Endothelial cell of umbilical vein (primary cell): ENCODE measurements at regions not wholly inside any gene's neighbourhood (a gene's known extent, or its start where the extent isn't known, plus 50 kb on each side); places are given as distances from the start of the nearest gene placed in this dataset.

Experiments
- BruUV-seq: library from RNA; stranded (reverse); fragments of 400-500 nt; replicated peaks from 2 replicates; lab custom pipeline; 2021; lab: Mats Ljungman, UMichigan
- CTCF ChIA-PET: fragments of 300-600, 350-600 bp; sonication (Branson Sonifier 250); formaldehyde crosslinking; loops from one replicate; lab custom pipeline; 2021; ENCODE audit warnings: antibody characterized with exemption, inconsistent platforms; lab: Charles Lee
- POLR2A ChIA-PET: fragments of 300-600, 350-600 bp; sonication (Branson Sonifier 250); formaldehyde crosslinking; loops from one replicate; lab custom pipeline; 2021; ENCODE audit warnings: antibody characterized with exemption, inconsistent platforms; lab: Charles Lee
- DNase-seq: peaks from one replicate; pipeline ENCODE4 v3.0.0-alpha.2; 2011; ENCODE audit warnings: low read depth, low spot score
- FAIRE-seq: peaks from 2 replicates; lab custom pipeline; 2011; peaks lifted over from hg19 to GRCh38; lab: Jason Lieb, UNC
- H2AFZ ChIP-seq: 2 replicates; pipeline ENCODE4 v1.6.0; 2012; ENCODE audit warnings: low read depth, low read length, control low read depth, inconsistent platforms
- H3K27ac ChIP-seq: 2 replicates; pipeline ENCODE4 v1.5.1; 2011; ENCODE audit warnings: low read depth, mild to moderate bottlenecking, control low read depth, low read length, moderate library complexity; ENCODE audit not compliant: insufficient read depth
- H3K27me3 ChIP-seq, 2 experiments: 2 replicates each; pipeline versions ENCODE4 v1.6.0 to v1.6.1; 2011; ENCODE audit warnings: low read length in 2 of 2, mixed read lengths in 1 of 2; ENCODE audit not compliant: control insufficient read depth in 2 of 2, insufficient read depth in 2 of 2
- H3K36me3 ChIP-seq, 2 experiments: 2 replicates in 1 of 2; 3 replicates in 1 of 2; pipeline ENCODE4 v1.5.1; 2011; ENCODE audit warnings: low read length in 2 of 2, mild to moderate bottlenecking in 1 of 2, moderate library complexity in 1 of 2; ENCODE audit not compliant: control insufficient read depth in 2 of 2, insufficient read depth in 2 of 2; ENCODE audit errors: extremely low read depth in 1 of 2
- H3K4me1 ChIP-seq: 3 replicates; pipeline ENCODE4 v1.5.1; 2011; ENCODE audit warnings: mild to moderate bottlenecking, low read length; ENCODE audit not compliant: control insufficient read depth, insufficient read depth; ENCODE audit errors: extremely low read depth
- H3K4me2 ChIP-seq: 2 replicates; pipeline ENCODE4 v1.6.1; 2011; ENCODE audit warnings: low read length, control low read depth, mixed read lengths; ENCODE audit not compliant: insufficient read depth
- H3K4me3 ChIP-seq, 3 experiments: fragments of 200-600 bp in 1 of 3; sonication (generic), shearing (Covaris generic) in 1 of 3; replicated peaks in 1 of 3; 2 replicates each; pipeline ENCODE4 v1.5.1; 2011 to 2016; ENCODE audit warnings: control low read depth in 3 of 3, low read length in 3 of 3, mild to moderate bottlenecking in 2 of 3, inconsistent platforms in 1 of 3, low read depth in 1 of 3, moderate library complexity in 1 of 3; ENCODE audit not compliant: insufficient read depth in 1 of 3
- H3K79me2 ChIP-seq: 2 replicates; pipeline ENCODE4 v1.6.0; 2012; ENCODE audit warnings: low read length, inconsistent platforms; ENCODE audit not compliant: control insufficient read depth, insufficient read depth
- H3K9ac ChIP-seq: replicated peaks from 2 replicates; pipeline ENCODE3; 2011; ENCODE audit warnings: low read length, control low read depth; ENCODE audit not compliant: insufficient read depth; ENCODE audit errors: extremely low read depth
- H3K9me1 ChIP-seq: replicated peaks from 3 replicates; pipeline ENCODE4 v1.6.0; 2011; ENCODE audit warnings: mild to moderate bottlenecking, low read length; ENCODE audit not compliant: control insufficient read depth, insufficient read depth; ENCODE audit errors: extremely low read depth
- H3K9me3 ChIP-seq: replicated peaks from 2 replicates; pipeline ENCODE4 v1.5.1; 2012; ENCODE audit warnings: low read length, inconsistent platforms; ENCODE audit not compliant: control insufficient read depth, insufficient read depth
- H4K20me1 ChIP-seq: replicated peaks from 2 replicates; pipeline ENCODE3; 2011; ENCODE audit warnings: mild to moderate bottlenecking, low read length; ENCODE audit not compliant: control insufficient read depth, insufficient read depth; ENCODE audit errors: extremely low read depth
- EZH2 ChIP-seq: IDR thresholded peaks from 2 replicates; pipeline ENCODE4 v1.6.1; 2012; ENCODE audit warnings: borderline replicate concordance, low read depth, mild to moderate bottlenecking, moderate library complexity, low read length, inconsistent platforms; ENCODE audit not compliant: severe bottlenecking
- FOS ChIP-seq: IDR thresholded peaks from 2 replicates; pipeline ENCODE4 v1.6.1; 2011; ENCODE audit warnings: mild to moderate bottlenecking, low read length, moderate library complexity, borderline replicate concordance; ENCODE audit not compliant: insufficient read depth
- GATA2 ChIP-seq: IDR thresholded peaks from 2 replicates; pipeline ENCODE4 v1.7.0; 2011; ENCODE audit warnings: low read depth, mild to moderate bottlenecking, moderate library complexity, mixed read lengths, low read length; ENCODE audit not compliant: insufficient read length, insufficient read depth
- JUN ChIP-seq: IDR thresholded peaks from 2 replicates; pipeline ENCODE4 v1.6.1; 2011; ENCODE audit warnings: borderline replicate concordance, low read depth; ENCODE audit not compliant: insufficient read length, insufficient read depth
- MYC ChIP-seq: IDR thresholded peaks from one replicate; pipeline ENCODE4 v1.6.1; 2011; ENCODE audit warnings: mild to moderate bottlenecking, low read depth, low read length
- POLR2A ChIP-seq: IDR thresholded peaks from 2 replicates; pipeline ENCODE4 v1.6.1; 2012; ENCODE audit warnings: low read depth, mild to moderate bottlenecking, control low read depth, low read length
- POLR2AphosphoS5 ChIP-seq: IDR thresholded peaks from 2 replicates; pipeline ENCODE4 v1.6.1; 2012; ENCODE audit warnings: low read depth, mild to moderate bottlenecking, control low read depth, low read length, moderate library complexity; ENCODE audit not compliant: insufficient read depth
- dilution Hi-C: fragments of 300-500 bp; cut with MboI; formaldehyde crosslinking; loops from one replicate; pipeline ENCODE4 v1.15.0; 2019; ENCODE audit warnings: low sequenced_read_pairs; ENCODE audit not compliant: extremely low pct_ligation_motif_present
- intact Hi-C: fragments of 100-400 bp; cut with micrococcal nuclease; formaldehyde crosslinking; loops from one replicate; pipeline ENCODE4 v1.10.0; 2022
- TF ChIP-seq, protein P1 (sequence below): IDR thresholded peaks from 2 replicates; pipeline ENCODE4 v1.6.1; 2011; ENCODE audit not compliant: insufficient read depth, insufficient read length
- TF ChIP-seq, protein P2 (sequence below), 2 donors: IDR thresholded peaks; 1 replicate in 1 of 2; 2 replicates in 1 of 2; pipeline ENCODE4 v1.5.1; 2011; ENCODE audit warnings: low read length in 2 of 2, mild to moderate bottlenecking in 2 of 2, moderate library complexity in 2 of 2, control low read depth in 1 of 2, inconsistent platforms in 1 of 2, low read depth in 1 of 2; ENCODE audit not compliant: insufficient read depth in 1 of 2; ENCODE audit errors: extremely low read depth in 1 of 2

DNA sequence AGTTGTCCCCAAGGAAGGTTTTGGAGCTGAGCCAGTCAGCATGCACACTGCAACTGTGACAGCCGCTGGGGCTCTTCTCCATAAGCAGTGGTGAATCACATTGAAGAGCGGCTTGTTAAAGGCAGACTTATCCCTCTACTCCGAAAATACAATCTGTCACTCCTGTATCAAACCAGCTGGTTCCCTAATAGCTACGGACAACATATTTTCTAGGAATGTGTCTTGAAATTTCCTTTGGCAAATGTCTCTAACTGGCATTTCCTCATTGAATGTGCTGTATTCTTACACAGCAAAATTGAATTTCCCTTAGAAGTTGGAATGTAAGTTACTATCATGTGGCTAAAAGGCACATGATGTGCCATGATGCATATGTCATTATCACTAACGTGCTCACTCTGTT, 104.0 kb upstream of the GPR12 start:
- CTCF ChIA-PET: interaction anchor here (3.6 kb wide), 1 partner anchor 9 kb away, joined by 27 read pairs; no protein-coding TSS in a partner anchor
- dilution Hi-C loops: no loop called here

More for the DNA sequence above, 104.0 kb upstream of the GPR12 start:
- no peaks in the 10 kb centered on the region for H3K4me1 ChIP-seq
- POLR2A ChIA-PET: no interaction called here
- H3K27ac ChIP-seq: no peak overlapping the region
- H3K79me2 ChIP-seq: no peaks in the 10 kb centered on the region
- no peak overlapping the region for H2AFZ ChIP-seq
- BruUV-seq: no TSS peak
- no peak overlapping the region for H3K9ac ChIP-seq
- H3K4me2 ChIP-seq: no peak overlapping the region
- DNase-seq (no peak), FAIRE-seq (no peak)
- no peaks in the 10 kb centered on the region for H3K9me3 ChIP-seq
- H3K36me3 ChIP-seq: no peaks in the 10 kb centered on the region
- no peaks in the 10 kb centered on the region for H4K20me1 ChIP-seq
- H3K9me1 ChIP-seq: no peaks in the 10 kb centered on the region
- intact Hi-C loops: no loop called here
- TF ChIP-seq, protein P1, sequence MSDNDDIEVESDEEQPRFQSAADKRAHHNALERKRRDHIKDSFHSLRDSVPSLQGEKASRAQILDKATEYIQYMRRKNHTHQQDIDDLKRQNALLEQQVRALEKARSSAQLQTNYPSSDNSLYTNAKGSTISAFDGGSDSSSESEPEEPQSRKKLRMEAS: no peak
- TF ChIP-seq FOS: no peak
- no peak for TF ChIP-seq MYC
- TF ChIP-seq POLR2AphosphoS5: no peak
- TF ChIP-seq, protein P2, sequence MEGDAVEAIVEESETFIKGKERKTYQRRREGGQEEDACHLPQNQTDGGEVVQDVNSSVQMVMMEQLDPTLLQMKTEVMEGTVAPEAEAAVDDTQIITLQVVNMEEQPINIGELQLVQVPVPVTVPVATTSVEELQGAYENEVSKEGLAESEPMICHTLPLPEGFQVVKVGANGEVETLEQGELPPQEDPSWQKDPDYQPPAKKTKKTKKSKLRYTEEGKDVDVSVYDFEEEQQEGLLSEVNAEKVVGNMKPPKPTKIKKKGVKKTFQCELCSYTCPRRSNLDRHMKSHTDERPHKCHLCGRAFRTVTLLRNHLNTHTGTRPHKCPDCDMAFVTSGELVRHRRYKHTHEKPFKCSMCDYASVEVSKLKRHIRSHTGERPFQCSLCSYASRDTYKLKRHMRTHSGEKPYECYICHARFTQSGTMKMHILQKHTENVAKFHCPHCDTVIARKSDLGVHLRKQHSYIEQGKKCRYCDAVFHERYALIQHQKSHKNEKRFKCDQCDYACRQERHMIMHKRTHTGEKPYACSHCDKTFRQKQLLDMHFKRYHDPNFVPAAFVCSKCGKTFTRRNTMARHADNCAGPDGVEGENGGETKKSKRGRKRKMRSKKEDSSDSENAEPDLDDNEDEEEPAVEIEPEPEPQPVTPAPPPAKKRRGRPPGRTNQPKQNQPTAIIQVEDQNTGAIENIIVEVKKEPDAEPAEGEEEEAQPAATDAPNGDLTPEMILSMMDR (IDR thresholded peaks at IDR 0.05; ENCODE audit: extremely low read depth in 1 of 2, insufficient read depth in 1 of 2, low read depth in 1 of 2, low read length in 2 of 2): no peak
- no peak for TF ChIP-seq EZH2
- TF ChIP-seq POLR2A: no peak
- no peak for TF ChIP-seq GATA2
- TF ChIP-seq JUN: no peak
- H3K27me3 ChIP-seq: no peaks in the 10 kb centered on the region
- H3K4me3 ChIP-seq: no peak overlapping the region
